Endothelial cell of umbilical vein (primary cell): ENCODE measurements at regions not wholly inside any gene's neighbourhood (a gene's known extent, or its start where the extent isn't known, plus 50 kb on each side); places are given as distances from the start of the nearest gene placed in this dataset.

ENCODE experiments used
- CTCF ChIP-seq, 2 donors: IDR thresholded peaks; 1 replicate in 1 of 2; 2 replicates in 1 of 2; pipeline ENCODE4 v1.5.1; 2011; ENCODE audit warnings: low read length in 2 of 2, mild to moderate bottlenecking in 2 of 2, moderate library complexity in 2 of 2, control low read depth in 1 of 2, inconsistent platforms in 1 of 2, low read depth in 1 of 2; ENCODE audit not compliant: insufficient read depth in 1 of 2; ENCODE audit errors: extremely low read depth in 1 of 2
- EZH2 ChIP-seq: IDR thresholded peaks from 2 replicates; pipeline ENCODE4 v1.6.1; 2012; ENCODE audit warnings: borderline replicate concordance, low read depth, mild to moderate bottlenecking, moderate library complexity, low read length, inconsistent platforms; ENCODE audit not compliant: severe bottlenecking
- FOS ChIP-seq: IDR thresholded peaks from 2 replicates; pipeline ENCODE4 v1.6.1; 2011; ENCODE audit warnings: mild to moderate bottlenecking, low read length, moderate library complexity, borderline replicate concordance; ENCODE audit not compliant: insufficient read depth
- GATA2 ChIP-seq: IDR thresholded peaks from 2 replicates; pipeline ENCODE4 v1.7.0; 2011; ENCODE audit warnings: low read depth, mild to moderate bottlenecking, moderate library complexity, mixed read lengths, low read length; ENCODE audit not compliant: insufficient read length, insufficient read depth
- JUN ChIP-seq: IDR thresholded peaks from 2 replicates; pipeline ENCODE4 v1.6.1; 2011; ENCODE audit warnings: borderline replicate concordance, low read depth; ENCODE audit not compliant: insufficient read length, insufficient read depth
- MAX ChIP-seq: IDR thresholded peaks from 2 replicates; pipeline ENCODE4 v1.6.1; 2011; ENCODE audit not compliant: insufficient read depth, insufficient read length
- MYC ChIP-seq: IDR thresholded peaks from one replicate; pipeline ENCODE4 v1.6.1; 2011; ENCODE audit warnings: mild to moderate bottlenecking, low read depth, low read length
- POLR2A ChIP-seq: IDR thresholded peaks from 2 replicates; pipeline ENCODE4 v1.6.1; 2012; ENCODE audit warnings: low read depth, mild to moderate bottlenecking, control low read depth, low read length
- POLR2AphosphoS5 ChIP-seq: IDR thresholded peaks from 2 replicates; pipeline ENCODE4 v1.6.1; 2012; ENCODE audit warnings: low read depth, mild to moderate bottlenecking, control low read depth, low read length, moderate library complexity; ENCODE audit not compliant: insufficient read depth

DNA sequence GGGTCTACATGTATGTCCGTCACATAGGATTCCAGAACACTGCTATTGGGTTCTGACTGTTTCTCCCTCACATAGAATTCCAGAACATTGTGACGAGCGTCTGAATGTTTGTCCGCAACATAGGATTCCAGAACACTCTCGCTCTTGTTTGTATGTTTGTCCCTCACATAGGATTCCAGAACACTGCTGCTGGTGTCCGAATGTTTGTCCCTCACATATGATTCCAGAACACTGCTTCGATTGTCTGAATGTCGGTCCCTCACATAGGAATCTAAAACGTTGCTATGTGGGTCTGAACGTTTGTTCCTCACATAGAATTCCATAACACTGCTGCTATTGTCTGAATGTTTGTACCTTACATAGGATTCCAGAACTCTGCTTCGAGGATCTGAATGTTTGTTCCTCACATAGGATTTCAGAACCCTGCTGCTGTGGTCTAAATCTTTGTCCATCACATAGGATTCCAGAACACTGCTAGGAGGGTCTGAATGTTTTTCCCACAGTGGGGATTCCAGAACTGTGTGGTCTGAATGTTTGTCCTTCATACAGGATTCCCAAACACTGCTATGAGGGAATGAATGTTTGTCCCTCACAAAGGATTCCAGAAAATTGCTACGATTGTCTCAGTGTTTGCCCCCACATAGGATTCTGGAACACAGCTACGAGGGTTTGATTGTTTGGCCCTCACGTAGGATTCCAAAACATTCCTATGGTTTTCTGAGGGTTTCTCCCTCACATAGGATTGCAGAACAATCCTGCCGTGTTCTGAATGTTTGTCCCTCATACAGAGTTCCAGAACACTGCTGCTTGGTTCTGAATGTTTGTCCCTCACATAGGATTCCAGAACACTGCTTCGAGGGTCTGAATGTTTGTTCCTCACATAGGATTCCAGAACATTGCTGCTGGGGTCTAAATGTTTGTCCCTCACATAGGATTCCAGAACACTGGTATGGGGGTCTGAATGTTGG, 220.5 kb downstream of the FOXD4L6 start:
- TF ChIP-seq CTCF (IDR thresholded peaks at IDR 0.05; ENCODE audit: extremely low read depth in 1 of 2, insufficient read depth in 1 of 2, low read depth in 1 of 2, low read length in 2 of 2): no peak
- TF ChIP-seq EZH2: no peak
- no peak for TF ChIP-seq POLR2A
- no peak for TF ChIP-seq MAX
- no peak for TF ChIP-seq POLR2AphosphoS5
- TF ChIP-seq JUN: no peak
- TF ChIP-seq FOS: no peak
- TF ChIP-seq MYC: no peak
- TF ChIP-seq GATA2: no peak
